ENCODE measurements at regions not wholly inside any gene's neighbourhood (a gene's known extent, or its start where the extent isn't known, plus 50 kb on each side); places are given as distances from the start of the nearest gene placed in this dataset.
"Not testable (repeated sequence)": the region's sequence is repeated elsewhere in the genome, so short reads cannot be mapped to it uniquely, and the experiment has no call there.

DNA sequence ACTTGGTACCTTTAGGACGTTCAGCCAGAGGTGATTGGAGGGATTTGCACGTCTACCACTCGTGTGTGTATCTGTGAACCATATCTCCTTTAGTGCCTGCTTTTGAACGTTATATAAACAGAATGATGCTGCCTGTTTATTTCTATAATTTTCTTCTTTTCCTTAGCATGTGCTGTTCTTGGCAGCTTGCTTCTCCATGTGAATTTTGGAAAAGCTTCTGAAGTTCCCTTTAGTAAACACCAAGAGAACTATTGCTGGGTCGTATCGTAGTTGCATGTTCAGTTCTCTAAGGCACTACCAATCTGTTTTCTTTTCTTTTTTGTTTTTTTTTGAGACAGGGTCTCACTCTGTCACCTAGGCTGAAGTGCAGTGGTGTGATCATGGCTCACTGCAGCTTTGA, 73.8 kb upstream of the FANCC start:
- not testable (repeated sequence) for ATAC-seq

GRCh38 chr9:95389373-95389772, 71.9 kb upstream of the FANCC start:
- ATAC-seq = no peak

DNA sequence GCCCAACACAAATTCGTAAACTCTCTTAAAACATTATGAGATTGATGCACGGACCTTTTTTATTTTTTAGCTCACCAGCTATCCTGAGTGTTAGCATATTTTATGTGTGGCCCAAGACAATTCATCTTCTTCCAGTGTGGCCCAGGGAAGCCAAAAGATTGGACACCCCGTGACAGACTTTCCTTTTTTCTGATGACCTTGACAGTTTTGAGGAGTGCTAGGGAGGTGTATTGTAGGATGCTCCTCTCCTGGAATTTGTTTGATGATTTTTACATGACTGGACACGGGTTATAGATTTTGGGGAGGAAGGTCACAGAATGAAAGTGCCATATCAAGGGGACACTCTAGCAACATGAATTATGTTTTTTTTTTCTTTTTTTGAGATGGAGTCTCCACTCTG, 69.3 kb upstream of the FANCC start:
- no peak for ATAC-seq

GRCh38 chr9:95385521-95385920, 68.0 kb upstream of the FANCC start:
- ATAC-seq = no peak

GRCh38 chr9:95383845-95384244, 66.3 kb upstream of the FANCC start:
- ATAC-seq = no peak

DNA sequence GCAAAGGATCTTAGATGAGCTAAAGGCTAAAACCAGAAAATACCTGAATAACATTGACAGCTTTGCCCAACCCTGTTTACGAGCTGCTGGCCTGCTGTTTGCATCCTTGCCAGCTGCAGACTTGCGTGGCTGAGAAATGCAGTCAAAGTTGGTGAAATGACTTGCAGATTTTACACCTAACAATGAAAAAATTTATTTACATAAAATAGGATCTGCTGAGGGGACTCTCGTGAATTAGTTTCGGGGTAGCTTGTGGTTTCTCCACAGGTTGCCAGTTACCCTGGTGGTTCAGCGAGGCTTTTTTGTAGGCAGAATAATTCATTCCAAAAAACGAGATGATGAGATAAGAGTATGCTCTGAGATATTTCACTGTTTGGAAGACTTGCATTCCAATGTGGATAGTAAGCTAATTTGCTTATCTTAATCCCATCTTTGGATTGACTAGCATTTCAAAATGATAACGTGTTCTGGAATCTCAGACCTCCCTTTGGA, 65.7 kb upstream of the FANCC start:
- ATAC-seq = no peak

DNA sequence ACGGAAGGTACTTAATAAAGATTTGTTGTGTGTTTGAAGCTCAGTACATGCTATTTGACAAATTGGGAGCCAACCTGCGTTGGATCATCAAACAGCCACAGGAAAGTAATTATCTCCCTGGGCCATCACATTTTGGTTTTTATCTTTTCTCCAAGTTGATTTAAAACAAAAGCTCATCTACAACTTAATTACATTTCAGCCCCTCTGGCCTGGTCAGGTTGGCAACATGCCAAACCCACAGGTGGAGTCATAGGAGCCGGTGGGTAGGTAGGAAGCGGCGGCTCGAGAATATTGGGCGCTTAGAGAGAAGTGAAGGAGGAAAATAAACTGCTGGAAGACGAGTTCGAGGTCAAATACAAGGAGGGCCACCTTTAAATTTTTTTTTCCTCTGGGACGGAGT, 64.9 kb upstream of the FANCC start:
- no peak for ATAC-seq

DNA sequence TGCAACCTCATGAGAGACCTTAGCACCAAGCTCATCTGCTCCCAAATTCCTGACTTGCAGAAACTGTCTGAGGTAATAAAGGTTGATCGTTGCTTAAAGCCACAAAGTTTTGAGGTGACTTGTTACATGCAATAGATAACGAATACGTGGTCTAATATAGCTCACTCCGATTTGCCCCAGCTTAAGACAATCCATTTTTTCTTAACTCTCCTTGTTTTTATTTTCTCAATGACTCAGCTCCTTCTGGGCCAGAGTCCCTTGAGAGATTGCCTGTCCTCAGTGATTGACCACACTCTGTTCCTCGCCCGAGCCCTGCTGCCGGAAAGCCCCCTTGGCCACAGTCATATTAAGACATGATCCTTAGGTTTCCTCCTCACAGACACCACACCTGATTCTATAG, 63.7 kb upstream of the FANCC start:
- no peak for ATAC-seq

GRCh38 chr9:95379630-95380029, 62.1 kb upstream of the FANCC start:
- ATAC-seq = peak in 1 of 2 donors; percentile 21

DNA sequence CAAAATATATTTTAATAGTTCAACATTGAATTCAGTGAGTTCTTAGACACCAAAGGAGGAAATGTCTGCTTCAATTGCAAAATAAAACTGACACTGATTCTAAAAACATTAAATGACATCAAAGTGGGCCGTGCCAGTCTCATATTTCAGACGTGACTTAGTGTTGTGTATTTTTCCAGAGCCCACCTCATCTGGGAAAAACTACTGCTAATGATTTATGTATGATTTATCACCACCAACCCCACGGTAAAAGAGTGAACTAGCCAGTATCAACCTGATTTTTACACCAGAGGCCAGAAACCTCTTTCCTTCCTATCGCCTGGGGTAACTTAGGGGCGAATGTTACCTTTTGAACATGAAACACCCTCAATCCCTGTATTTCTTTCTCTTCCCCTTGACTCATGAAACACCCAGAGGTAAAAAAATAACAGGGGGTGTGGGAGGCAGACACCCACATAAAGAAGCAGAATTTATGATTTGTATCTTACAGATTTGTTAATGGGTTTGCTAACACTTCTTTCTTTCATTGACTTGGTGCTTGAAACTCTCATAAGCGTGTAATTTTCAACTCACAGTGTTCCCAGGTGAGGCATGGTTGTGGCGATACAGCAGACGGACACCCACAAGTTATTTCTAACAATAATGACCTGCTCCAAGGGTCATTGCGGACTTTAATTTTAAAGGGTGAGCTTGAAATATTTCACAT, 56.4 kb upstream of the FANCC start:
- ATAC-seq = no peak

DNA sequence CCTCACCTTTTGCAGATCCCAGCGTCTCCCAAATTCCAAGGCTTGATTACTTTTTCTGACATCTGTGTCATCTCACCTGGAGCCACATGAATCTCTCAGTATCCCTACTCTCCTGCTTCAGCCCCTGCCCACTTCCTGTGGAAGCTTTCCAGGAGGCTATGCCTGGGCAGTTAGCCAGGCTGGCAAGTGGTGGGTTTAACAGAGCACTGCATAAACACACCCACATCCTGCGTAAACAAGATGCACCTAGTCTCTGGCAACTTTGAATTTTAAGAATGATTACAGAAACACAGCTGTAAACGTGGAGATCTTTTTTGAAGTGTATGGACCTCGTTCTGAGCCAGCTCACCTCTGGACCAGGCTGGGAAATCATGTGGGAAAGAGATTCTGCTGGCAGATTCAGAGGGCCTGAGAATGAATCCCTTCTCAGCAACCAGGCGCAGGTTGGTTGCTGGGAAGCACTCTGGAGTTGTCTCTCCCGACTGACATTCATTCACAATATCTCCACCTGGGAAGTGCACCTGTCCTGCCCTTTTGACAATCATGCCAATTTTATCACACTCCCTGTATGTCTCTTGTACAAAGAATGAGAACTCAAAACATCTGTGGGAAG, 55.7 kb upstream of the FANCC start:
- no peak for ATAC-seq

DNA sequence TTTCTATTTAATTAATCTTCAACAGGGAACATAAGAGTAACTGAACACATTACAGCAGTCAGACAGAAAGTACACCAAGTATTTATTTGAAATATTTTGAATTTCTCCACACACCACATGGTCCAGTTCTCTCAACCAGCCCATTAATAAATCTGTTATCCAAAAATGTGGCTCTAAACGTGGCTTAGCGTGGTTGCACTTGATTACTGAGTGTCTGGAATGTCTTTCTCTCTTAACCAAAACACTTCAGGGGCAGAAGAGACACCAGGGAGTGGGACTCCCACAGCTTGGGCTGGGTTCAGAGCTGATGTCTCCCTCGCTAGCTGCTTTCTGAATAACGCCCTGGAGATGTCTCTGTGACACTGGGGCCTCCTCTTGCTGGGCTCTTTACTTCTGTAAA, 52.6 kb upstream of the FANCC start:
- no peak for ATAC-seq

DNA sequence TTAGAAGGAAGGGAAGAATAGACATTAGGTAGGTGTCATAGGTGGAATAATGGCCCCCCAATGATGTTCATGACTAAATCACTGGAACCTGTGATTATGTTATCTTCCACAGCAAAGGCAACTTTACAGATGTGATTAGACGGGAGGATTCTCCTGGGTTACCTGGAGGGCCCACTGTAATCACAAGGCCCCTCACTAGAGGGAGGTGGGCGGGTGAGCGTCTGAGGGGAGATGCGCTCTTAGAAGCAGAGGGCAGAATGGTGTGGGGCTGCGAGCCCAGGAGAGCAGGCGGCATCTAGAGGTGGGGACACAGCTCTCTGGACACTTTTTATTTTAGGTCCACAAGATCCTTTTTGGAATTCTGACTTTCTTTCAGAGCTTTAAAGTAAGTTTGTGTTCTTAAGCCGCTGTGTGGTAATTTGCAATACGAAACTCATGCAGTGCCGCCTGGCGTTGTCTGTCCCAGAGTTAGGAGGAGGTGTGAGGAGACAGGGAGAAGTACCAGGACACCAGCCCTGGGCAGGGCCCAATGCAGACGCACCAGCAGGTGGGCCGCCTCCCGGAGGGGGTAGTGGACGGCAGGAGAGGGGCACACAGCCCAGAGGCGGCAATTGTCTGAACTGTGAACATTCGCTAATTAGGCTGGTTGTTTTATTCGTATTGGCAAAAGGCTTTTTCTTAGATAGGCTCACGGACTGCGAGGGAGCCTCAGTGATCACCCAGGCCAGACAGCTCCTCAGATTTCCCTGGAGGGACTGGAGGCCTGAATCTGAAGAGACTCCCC, 51.1 kb upstream of the FANCC start:
- ATAC-seq = no peak

Data from activated CD4-positive, CD25-positive, alpha-beta regulatory T cell treated with anti-CD3 and anti-CD28 coated beads, Interleukin-2, amount 50 U/mL, for 24 hours (primary cell).